ENCODE measurements at regions not wholly inside any gene's neighbourhood (a gene's known extent, or its start where the extent isn't known, plus 50 kb on each side); places are given as distances from the start of the nearest gene placed in this dataset.

DNA sequence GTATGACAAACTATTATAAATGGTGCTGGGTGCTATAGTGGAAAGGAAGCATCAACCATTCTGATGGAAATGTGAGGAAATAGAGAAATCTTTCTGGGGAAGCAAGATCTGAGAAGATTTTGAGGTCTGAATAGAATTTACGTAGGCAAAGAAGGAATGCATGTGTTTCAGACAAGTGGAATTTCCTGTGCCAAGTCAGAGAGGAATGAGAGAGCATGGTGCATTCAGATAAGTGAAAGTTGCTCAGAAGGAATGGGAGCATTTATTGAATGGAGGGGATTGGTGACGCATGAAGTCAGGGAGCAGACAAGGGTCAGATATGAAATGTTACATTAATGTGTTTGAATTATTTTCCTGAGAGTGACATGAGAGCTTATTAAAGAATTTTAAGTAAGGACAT lies 725.5 kb downstream of the METTL15 start:
- H3K9ac ChIP-seq (ENCODE audit: low read depth, low read length): no peak overlapping the region
- H3K4me1 ChIP-seq (ENCODE audit: insufficient read depth, low read length): no peaks in the 10 kb centered on the region
- no peak overlapping the region for H3K4me2 ChIP-seq (ENCODE audit: insufficient read depth, low read length)
- no peak overlapping the region for H3K27ac ChIP-seq (ENCODE audit: low read length)
- TF ChIP-seq, protein P1, sequence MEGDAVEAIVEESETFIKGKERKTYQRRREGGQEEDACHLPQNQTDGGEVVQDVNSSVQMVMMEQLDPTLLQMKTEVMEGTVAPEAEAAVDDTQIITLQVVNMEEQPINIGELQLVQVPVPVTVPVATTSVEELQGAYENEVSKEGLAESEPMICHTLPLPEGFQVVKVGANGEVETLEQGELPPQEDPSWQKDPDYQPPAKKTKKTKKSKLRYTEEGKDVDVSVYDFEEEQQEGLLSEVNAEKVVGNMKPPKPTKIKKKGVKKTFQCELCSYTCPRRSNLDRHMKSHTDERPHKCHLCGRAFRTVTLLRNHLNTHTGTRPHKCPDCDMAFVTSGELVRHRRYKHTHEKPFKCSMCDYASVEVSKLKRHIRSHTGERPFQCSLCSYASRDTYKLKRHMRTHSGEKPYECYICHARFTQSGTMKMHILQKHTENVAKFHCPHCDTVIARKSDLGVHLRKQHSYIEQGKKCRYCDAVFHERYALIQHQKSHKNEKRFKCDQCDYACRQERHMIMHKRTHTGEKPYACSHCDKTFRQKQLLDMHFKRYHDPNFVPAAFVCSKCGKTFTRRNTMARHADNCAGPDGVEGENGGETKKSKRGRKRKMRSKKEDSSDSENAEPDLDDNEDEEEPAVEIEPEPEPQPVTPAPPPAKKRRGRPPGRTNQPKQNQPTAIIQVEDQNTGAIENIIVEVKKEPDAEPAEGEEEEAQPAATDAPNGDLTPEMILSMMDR (IDR thresholded peaks at IDR 0.05; ENCODE audit: borderline replicate concordance, extremely low read depth, low read length, poor library complexity, severe bottlenecking): no peak
- no peak for TF ChIP-seq EZH2 (IDR thresholded peaks at IDR 0.05; ENCODE audit: borderline replicate concordance, low read depth, low read length, severe bottlenecking)
- H3K36me3 ChIP-seq (ENCODE audit: insufficient read depth, low read length): no peaks in the 10 kb centered on the region
- H3K9me3 ChIP-seq (ENCODE audit: insufficient read depth, low read length, severe bottlenecking): no peaks in the 10 kb centered on the region
- ATAC-seq (ENCODE audit: insufficient read depth, low read depth): no peak
- H3K79me2 ChIP-seq (ENCODE audit: insufficient read depth, low read length): no peaks in the 10 kb centered on the region
- H3K27me3 ChIP-seq (ENCODE audit: insufficient read depth, low read length, poor library complexity): no peaks in the 10 kb centered on the region
- no peak overlapping the region for H2AFZ ChIP-seq (ENCODE audit: low read depth, low read length)
- H4K20me1 ChIP-seq (ENCODE audit: insufficient read depth, low read length): no peaks in the 10 kb centered on the region
- no peak overlapping the region for H3K4me3 ChIP-seq (ENCODE audit: low read depth in 1 of 2, low read length in 2 of 2)
- no peak for DNase-seq

DNA sequence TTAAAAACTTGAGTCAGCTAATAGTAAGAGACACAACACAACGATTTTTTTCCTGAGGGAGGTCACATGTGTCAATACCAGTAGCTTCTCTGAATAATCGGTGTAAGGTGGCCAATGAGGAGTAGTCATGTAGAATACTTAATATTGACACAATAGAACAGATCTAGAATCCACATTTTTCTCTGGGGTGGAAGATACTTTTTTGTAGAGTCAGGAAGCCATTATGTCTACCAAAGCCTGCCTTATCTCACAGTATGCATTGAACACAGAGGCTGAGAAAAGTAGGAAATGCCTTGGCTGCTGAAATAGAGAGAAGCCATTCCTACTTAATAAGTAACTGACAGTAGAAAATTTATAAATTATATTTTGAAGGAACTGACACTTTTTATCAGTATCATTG lies 725.0 kb downstream of the METTL15 start:
- Histone ChIP-seq H3K79me2 (ENCODE audit: insufficient read depth, low read length) (no peaks in the 10 kb centered on the region), H3K4me3 (ENCODE audit: low read depth in 1 of 2, low read length in 2 of 2) (no peak overlapping the region), H3K9me3 (ENCODE audit: insufficient read depth, low read length, severe bottlenecking) (no peaks in the 10 kb centered on the region), H3K36me3 (ENCODE audit: insufficient read depth, low read length) (no peaks in the 10 kb centered on the region), H3K9ac (ENCODE audit: low read depth, low read length) (no peak overlapping the region), H3K27ac (ENCODE audit: low read length) (no peak overlapping the region), H3K4me1 (ENCODE audit: insufficient read depth, low read length) (no peaks in the 10 kb centered on the region), H4K20me1 (ENCODE audit: insufficient read depth, low read length) (no peaks in the 10 kb centered on the region), H3K4me2 (ENCODE audit: insufficient read depth, low read length) (no peak overlapping the region), H2AFZ (ENCODE audit: low read depth, low read length) (no peak overlapping the region), H3K27me3 (ENCODE audit: insufficient read depth, low read length, poor library complexity) (no peaks in the 10 kb centered on the region)
- no peak for ATAC-seq (ENCODE audit: insufficient read depth, low read depth)
- TF ChIP-seq, protein P1 (IDR thresholded peaks at IDR 0.05; ENCODE audit: borderline replicate concordance, extremely low read depth, low read length, poor library complexity, severe bottlenecking): no peak
- TF ChIP-seq EZH2 (IDR thresholded peaks at IDR 0.05; ENCODE audit: borderline replicate concordance, low read depth, low read length, severe bottlenecking): no peak
- DNase-seq: no peak

DNA sequence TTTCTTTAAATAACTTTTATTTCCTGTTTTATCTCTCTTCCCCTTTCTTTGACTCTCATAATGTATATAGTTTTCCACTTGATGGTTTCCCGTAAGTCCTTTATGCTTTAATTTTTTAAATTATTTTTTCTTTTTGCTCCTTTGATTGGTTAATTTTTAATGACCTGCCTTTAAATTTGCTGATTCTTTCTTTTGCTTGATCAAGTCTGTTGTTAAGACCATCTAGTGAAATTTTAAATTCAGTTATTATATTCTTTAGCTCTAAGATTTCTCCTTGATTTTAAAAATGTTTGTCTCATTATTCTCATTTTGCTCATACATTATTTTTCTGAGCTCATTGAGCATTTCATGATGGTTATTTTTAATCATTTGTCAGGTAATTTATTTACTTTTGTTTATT lies 718.6 kb downstream of the METTL15 start:
- Histone ChIP-seq H2AFZ (ENCODE audit: low read depth, low read length) (no peak overlapping the region), H3K4me3 (ENCODE audit: low read depth in 1 of 2, low read length in 2 of 2) (no peak overlapping the region), H3K79me2 (ENCODE audit: insufficient read depth, low read length) (no peaks in the 10 kb centered on the region), H4K20me1 (ENCODE audit: insufficient read depth, low read length) (no peaks in the 10 kb centered on the region), H3K27me3 (ENCODE audit: insufficient read depth, low read length, poor library complexity) (no peaks in the 10 kb centered on the region), H3K36me3 (ENCODE audit: insufficient read depth, low read length) (no peaks in the 10 kb centered on the region), H3K9ac (ENCODE audit: low read depth, low read length) (no peak overlapping the region), H3K4me2 (ENCODE audit: insufficient read depth, low read length) (no peak overlapping the region), H3K9me3 (ENCODE audit: insufficient read depth, low read length, severe bottlenecking) (no peaks in the 10 kb centered on the region), H3K27ac (ENCODE audit: low read length) (no peak overlapping the region), H3K4me1 (ENCODE audit: insufficient read depth, low read length) (no peaks in the 10 kb centered on the region)
- DNase-seq (no peak), ATAC-seq (ENCODE audit: insufficient read depth, low read depth) (no peak)
- no peak for TF ChIP-seq EZH2 (IDR thresholded peaks at IDR 0.05; ENCODE audit: borderline replicate concordance, low read depth, low read length, severe bottlenecking)
- TF ChIP-seq, protein P1 (IDR thresholded peaks at IDR 0.05; ENCODE audit: borderline replicate concordance, extremely low read depth, low read length, poor library complexity, severe bottlenecking): no peak

DNA sequence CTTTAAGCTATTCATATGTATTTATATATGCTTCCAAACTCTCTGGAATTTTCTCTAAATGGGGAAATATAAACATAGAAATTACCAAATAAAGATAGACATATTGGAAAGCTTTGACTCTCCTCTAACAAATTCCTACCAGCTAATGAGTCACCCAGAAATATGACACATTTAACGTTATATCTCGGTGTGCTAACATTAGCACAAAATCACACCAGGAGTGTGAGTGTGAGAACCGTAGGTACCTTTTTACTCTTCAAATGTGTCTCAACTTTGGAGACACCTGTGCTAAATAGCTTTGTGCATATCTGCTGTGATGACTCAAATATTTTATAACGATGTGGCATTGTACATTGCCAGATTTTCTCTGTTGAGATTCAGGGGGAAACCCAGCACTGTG lies 714.4 kb downstream of the METTL15 start:
- H3K4me3 ChIP-seq (ENCODE audit: low read depth in 1 of 2, low read length in 2 of 2): no peak overlapping the region
- H2AFZ ChIP-seq (ENCODE audit: low read depth, low read length): no peak overlapping the region
- H4K20me1 ChIP-seq (ENCODE audit: insufficient read depth, low read length): no peaks in the 10 kb centered on the region
- H3K36me3 ChIP-seq (ENCODE audit: insufficient read depth, low read length): no peaks in the 10 kb centered on the region
- ATAC-seq (ENCODE audit: insufficient read depth, low read depth) (no peak), DNase-seq (no peak)
- no peaks in the 10 kb centered on the region for H3K79me2 ChIP-seq (ENCODE audit: insufficient read depth, low read length)
- H3K9ac ChIP-seq (ENCODE audit: low read depth, low read length): no peak overlapping the region
- no peaks in the 10 kb centered on the region for H3K9me3 ChIP-seq (ENCODE audit: insufficient read depth, low read length, severe bottlenecking)
- TF ChIP-seq, protein P1 (IDR thresholded peaks at IDR 0.05; ENCODE audit: borderline replicate concordance, extremely low read depth, low read length, poor library complexity, severe bottlenecking): no peak
- TF ChIP-seq EZH2 (IDR thresholded peaks at IDR 0.05; ENCODE audit: borderline replicate concordance, low read depth, low read length, severe bottlenecking): no peak
- H3K4me1 ChIP-seq (ENCODE audit: insufficient read depth, low read length): no peaks in the 10 kb centered on the region
- H3K27me3 ChIP-seq (ENCODE audit: insufficient read depth, low read length, poor library complexity): no peaks in the 10 kb centered on the region
- H3K27ac ChIP-seq (ENCODE audit: low read length): no peak overlapping the region
- no peak overlapping the region for H3K4me2 ChIP-seq (ENCODE audit: insufficient read depth, low read length)

Measured in DND-41 (cell line).